Neutrophil (primary cell): ENCODE measurements at regions not wholly inside any gene's neighbourhood (a gene's known extent, or its start where the extent isn't known, plus 50 kb on each side); places are given as distances from the start of the nearest gene placed in this dataset.

Experiments used
- H3K27ac ChIP-seq: fragments of 200-600 bp; sonication (generic); 2 replicates; pipeline ENCODE4 v1.5.1; 2016; ENCODE audit warnings: mild to moderate bottlenecking, moderate library complexity
- H3K27me3 ChIP-seq: fragments of 200-600 bp; sonication (generic); 2 replicates; pipeline ENCODE4 v1.6.0; 2016; ENCODE audit warnings: mild to moderate bottlenecking
- H3K36me3 ChIP-seq: fragments of 200-600 bp; sonication (generic); 2 replicates; pipeline ENCODE4 v1.5.1; 2017
- H3K4me1 ChIP-seq, 2 experiments: fragments of 200-600 bp in 1 of 2; sonication (generic) in 1 of 2; 1 replicate in 1 of 2; 2 replicates in 1 of 2; pipeline versions ENCODE4 v1.5.1 to v1.6.1; 2013 to 2016; ENCODE audit warnings: low read depth in 1 of 2, low read length in 1 of 2, mild to moderate bottlenecking in 1 of 2, moderate library complexity in 1 of 2; ENCODE audit not compliant: control insufficient read depth in 1 of 2, insufficient read depth in 1 of 2
- H3K4me3 ChIP-seq, 2 experiments: fragments of 200-600 bp in 1 of 2; sonication (generic) in 1 of 2; 1 replicate in 1 of 2; 2 replicates in 1 of 2; pipeline ENCODE4 v1.5.1; 2013 to 2016; ENCODE audit warnings: low read depth in 1 of 2, low read length in 1 of 2, mild to moderate bottlenecking in 1 of 2, moderate library complexity in 1 of 2
- H3K9me3 ChIP-seq: fragments of 200-600 bp; sonication (generic); 2 replicates; pipeline ENCODE4 v1.5.1; 2016
- TF ChIP-seq, protein P1 (sequence below): fragments of 200-600 bp; sonication (generic); IDR thresholded peaks from 2 replicates; pipeline ENCODE4 v1.5.1; 2016; ENCODE audit warnings: antibody characterized with exemption

DNA sequence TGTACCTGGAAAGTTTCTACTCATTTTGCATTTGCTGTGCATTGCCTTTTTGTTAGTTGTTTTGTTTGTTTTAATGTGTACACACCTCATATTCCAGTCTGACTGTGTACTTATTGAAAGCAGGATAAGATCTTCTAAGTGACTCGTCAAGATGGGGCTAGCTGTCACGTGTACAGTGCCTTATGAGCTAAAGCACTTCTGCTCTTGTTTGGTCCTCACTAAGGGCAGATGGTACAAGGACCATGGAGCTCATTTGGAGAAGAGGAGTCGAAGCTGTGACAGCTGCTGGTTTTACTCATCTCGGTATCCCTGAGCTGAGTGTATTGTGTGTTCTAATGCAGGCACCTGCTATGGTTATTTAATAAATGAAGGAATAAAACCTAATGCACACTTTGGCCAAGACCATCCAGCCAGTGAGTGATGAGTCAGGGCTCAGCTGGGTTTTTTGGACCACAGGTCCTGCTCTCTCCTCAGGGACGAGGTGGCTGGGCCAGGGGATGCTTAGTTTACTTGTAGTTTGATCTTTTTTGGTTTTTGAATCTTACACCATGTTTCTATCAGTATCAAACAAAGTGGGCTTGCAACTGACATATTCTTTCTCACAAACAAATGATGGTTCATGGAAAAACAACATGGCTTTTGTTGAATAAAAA, 152.5 kb upstream of the APCDD1 start:
- no peak overlapping the region for H3K27ac ChIP-seq
- no peaks in the 10 kb centered on the region for H3K27me3 ChIP-seq
- TF ChIP-seq, protein P1, sequence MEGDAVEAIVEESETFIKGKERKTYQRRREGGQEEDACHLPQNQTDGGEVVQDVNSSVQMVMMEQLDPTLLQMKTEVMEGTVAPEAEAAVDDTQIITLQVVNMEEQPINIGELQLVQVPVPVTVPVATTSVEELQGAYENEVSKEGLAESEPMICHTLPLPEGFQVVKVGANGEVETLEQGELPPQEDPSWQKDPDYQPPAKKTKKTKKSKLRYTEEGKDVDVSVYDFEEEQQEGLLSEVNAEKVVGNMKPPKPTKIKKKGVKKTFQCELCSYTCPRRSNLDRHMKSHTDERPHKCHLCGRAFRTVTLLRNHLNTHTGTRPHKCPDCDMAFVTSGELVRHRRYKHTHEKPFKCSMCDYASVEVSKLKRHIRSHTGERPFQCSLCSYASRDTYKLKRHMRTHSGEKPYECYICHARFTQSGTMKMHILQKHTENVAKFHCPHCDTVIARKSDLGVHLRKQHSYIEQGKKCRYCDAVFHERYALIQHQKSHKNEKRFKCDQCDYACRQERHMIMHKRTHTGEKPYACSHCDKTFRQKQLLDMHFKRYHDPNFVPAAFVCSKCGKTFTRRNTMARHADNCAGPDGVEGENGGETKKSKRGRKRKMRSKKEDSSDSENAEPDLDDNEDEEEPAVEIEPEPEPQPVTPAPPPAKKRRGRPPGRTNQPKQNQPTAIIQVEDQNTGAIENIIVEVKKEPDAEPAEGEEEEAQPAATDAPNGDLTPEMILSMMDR, result no peak
- no peaks in the 10 kb centered on the region for H3K4me1 ChIP-seq
- no peaks in the 10 kb centered on the region for H3K36me3 ChIP-seq
- no peak overlapping the region for H3K4me3 ChIP-seq
- no peaks in the 10 kb centered on the region for H3K9me3 ChIP-seq

DNA sequence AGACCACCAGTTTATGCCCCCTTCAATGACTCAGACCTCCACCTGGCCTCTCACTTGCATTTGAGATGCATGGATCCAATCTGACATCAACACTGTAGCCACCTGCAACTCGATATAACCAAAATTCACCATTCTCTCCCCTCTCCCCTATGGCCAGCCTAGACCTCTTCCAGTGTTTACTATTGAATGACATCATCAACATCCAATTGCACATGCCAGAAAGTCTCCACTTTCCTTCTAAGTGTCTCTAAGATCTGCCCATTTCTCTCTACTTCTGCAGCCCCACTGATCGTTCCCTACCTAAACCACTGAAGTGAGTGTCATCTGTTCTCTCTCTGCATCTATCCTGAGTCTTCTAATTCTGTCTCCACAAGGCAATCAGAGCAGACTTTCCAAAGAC, 151.3 kb upstream of the APCDD1 start:
- Histone ChIP-seq H3K27ac (no peak overlapping the region), H3K4me3 (no peak overlapping the region), H3K36me3 (no peaks in the 10 kb centered on the region), H3K27me3 (no peaks in the 10 kb centered on the region), H3K4me1 (peaks cover 4% of the 10 kb centered on the region in 2 experiments), H3K9me3 (no peaks in the 10 kb centered on the region)
- TF ChIP-seq, protein P1, result no peak

DNA sequence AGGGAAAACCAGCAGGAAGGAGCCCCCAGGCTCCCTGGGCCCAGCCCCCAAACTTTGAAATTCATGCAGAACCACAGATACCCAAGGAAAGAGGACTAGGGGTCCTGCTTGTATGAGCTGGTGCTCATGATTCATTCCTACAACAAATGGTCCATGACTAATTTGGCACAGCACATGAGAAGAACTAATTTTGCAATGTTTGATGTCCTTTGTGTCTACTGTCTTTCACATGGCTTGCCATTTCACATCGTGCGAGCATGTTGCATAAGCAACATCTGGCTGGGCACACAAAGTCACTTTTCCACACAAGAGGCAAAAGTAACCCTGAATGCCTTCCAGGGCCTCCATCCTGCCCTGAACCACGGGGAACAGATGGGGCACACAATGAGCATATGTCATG, 149.6 kb upstream of the APCDD1 start:
- TF ChIP-seq, protein P1, result no peak
- H3K27ac ChIP-seq, result no peak overlapping the region
- H3K4me3 ChIP-seq, result no peak overlapping the region
- H3K27me3 ChIP-seq, result no peaks in the 10 kb centered on the region
- no peaks in the 10 kb centered on the region for H3K9me3 ChIP-seq
- H3K4me1 ChIP-seq, result peaks cover 6 to 8% of the 10 kb centered on the region in 2 experiments
- H3K36me3 ChIP-seq, result no peaks in the 10 kb centered on the region

DNA sequence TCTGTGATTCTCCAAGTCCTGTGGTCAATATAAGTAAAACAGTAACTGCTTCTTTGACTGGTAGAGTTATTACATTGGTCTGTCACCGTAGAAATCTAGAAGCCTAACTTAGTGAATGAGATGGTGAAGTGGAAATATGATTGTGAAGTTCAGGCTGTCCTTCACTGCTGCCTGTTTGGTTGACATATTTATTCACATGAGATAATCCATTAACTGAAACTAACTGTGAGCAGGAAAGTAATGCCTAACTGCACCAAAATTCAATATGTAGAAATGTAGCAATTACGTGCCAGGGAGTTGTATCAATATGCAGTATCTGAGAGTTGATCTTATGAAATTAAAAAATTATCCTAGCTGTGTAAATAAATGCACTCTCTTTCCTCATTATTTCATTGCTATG, 147.7 kb upstream of the APCDD1 start:
- Histone ChIP-seq H3K27ac (no peak overlapping the region), H3K4me3 (no peak overlapping the region), H3K4me1 (peaks cover 6 to 8% of the 10 kb centered on the region in 2 experiments), H3K9me3 (no peaks in the 10 kb centered on the region), H3K27me3 (no peaks in the 10 kb centered on the region), H3K36me3 (no peaks in the 10 kb centered on the region)
- TF ChIP-seq, protein P1, result no peak

DNA sequence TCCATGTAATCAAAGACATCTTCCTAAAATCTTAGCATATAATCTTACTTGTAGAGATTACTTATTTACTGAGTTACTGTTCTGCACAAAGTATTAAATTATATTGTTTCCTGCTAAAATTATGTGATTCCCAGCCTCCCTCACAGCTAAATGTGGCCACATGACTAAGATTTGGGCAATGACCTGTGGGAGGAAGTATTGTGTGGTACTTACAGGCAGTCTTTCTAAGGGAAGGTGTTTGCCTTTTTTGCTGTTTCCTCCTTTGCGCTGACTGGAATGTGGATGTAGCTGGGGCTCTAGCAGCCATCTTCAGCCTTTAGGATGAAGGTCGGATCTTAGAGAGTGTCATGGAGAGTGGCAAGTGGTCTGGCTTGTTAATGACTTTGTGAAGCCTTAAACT, 146.3 kb upstream of the APCDD1 start:
- Histone ChIP-seq H3K27me3 (no peaks in the 10 kb centered on the region), H3K4me3 (peak overlapping the region in 1 of 2 experiments; percentile 46), H3K9me3 (no peaks in the 10 kb centered on the region), H3K4me1 (peaks cover 6 to 8% of the 10 kb centered on the region in 2 experiments), H3K27ac (no peak overlapping the region), H3K36me3 (no peaks in the 10 kb centered on the region)
- TF ChIP-seq, protein P1, result no peak
